Stomach (tissue), 8 donors: ENCODE measurements at regions not wholly inside any gene's neighbourhood (a gene's known extent, or its start where the extent isn't known, plus 50 kb on each side); places are given as distances from the start of the nearest gene placed in this dataset.

Experiments
- DNase-seq, 2 donors: peaks; one replicate each; pipeline versions ENCODE4 v3.0.0 to v3.0.0-alpha.2; 2013 to 2019
- H3K27ac ChIP-seq, 5 donors: fragments of 200-600 bp in 4 of 5; sonication (generic) in 4 of 5; one replicate each; pipeline ENCODE4 v1.5.1; 2013 to 2019; ENCODE audit warnings: mild to moderate bottlenecking in 1 of 5, moderate library complexity in 1 of 5
- H3K27me3 ChIP-seq, 3 donors: fragments of 200-600 bp; sonication (generic); one replicate each; pipeline ENCODE4 v1.5.1; 2017 to 2019; ENCODE audit warnings: mixed run types in 1 of 3
- H3K36me3 ChIP-seq, 4 donors: fragments of 200-600 bp; sonication (generic); 1 replicate in 3 of 4; 2 replicates in 1 of 4; pipeline ENCODE4 v1.5.1; 2016 to 2019
- H3K4me1 ChIP-seq, 4 donors: fragments of 200-600 bp; sonication (generic); one replicate each; pipeline ENCODE4 v1.5.1; 2016 to 2019
- H3K4me3 ChIP-seq, 4 donors: fragments of 200-600 bp; sonication (generic) in 3 of 4; one replicate each; pipeline ENCODE4 v1.5.1; 2016 to 2019; ENCODE audit warnings: mild to moderate bottlenecking in 1 of 4
- H3K9me3 ChIP-seq, 4 donors: fragments of 200-600 bp; sonication (generic); one replicate each; pipeline ENCODE4 v1.5.1; 2016 to 2019
- CTCF ChIP-seq, 7 experiments: fragments of 450-650 bp in 4 of 7; fragments of 200-600 bp in 3 of 7; sonication (generic) in 3 of 7; IDR thresholded peaks; one replicate each; pipeline ENCODE4 v1.5.1; 2016 to 2019; ENCODE audit warnings: antibody characterized with exemption in 7 of 7, control low read depth in 2 of 7, mild to moderate bottlenecking in 1 of 7
- EP300 ChIP-seq: sonication (generic); formaldehyde crosslinking; IDR thresholded peaks from one replicate; pipeline ENCODE4 v1.6.1; 2017; ENCODE audit warnings: antibody characterized with exemption
- POLR2A ChIP-seq, 4 donors: fragments of 450-650 bp; IDR thresholded peaks; one replicate each; pipeline ENCODE4 v1.6.1; 2016; ENCODE audit warnings: antibody characterized with exemption in 4 of 4, control low read depth in 2 of 4, mild to moderate bottlenecking in 1 of 4, moderate library complexity in 1 of 4
- POLR2AphosphoS5 ChIP-seq, 3 donors: sonication (generic); formaldehyde crosslinking; IDR thresholded peaks; one replicate each; pipeline ENCODE4 v1.6.1; 2016; ENCODE audit warnings: antibody characterized with exemption in 3 of 3
- WGBS, 5 donors: extraction: QIAGEN DNeasy Blood & Tissue Kit in 3 of 5; methylation state at CpG; one replicate each; pipeline versions ENCODE4 v1.1.5 to v1.1.7; 2013 to 2018; 5-methylcytosine and 5-hydroxymethylcytosine counted together
- intact Hi-C: fragments of 100-400 bp; cut with DNase I; formaldehyde crosslinking; loops from one replicate; pipeline ENCODE4 v1.15.1; 2023; ENCODE audit warnings: low total_unique reads
- donor health status: healthy with polysubstance abuse.
- donor health status: Bipolar disorder and iron deficiency.
- donor health status: healthy.

GRCh38 chr10:18955061-18955460 is 93.5 kb upstream of the MALRD1 start:
- H3K27ac ChIP-seq, result no peak overlapping the region
- TF ChIP-seq POLR2AphosphoS5 (IDR thresholded peaks at IDR 0.05) (no peak), EP300 (no peak), CTCF (IDR thresholded peaks at IDR 0.05) (no peak), POLR2A (IDR thresholded peaks at IDR 0.05) (no peak)
- no peaks in the 10 kb centered on the region for H3K4me1 ChIP-seq
- H3K9me3 ChIP-seq, result peaks cover 0 to 20% (median 7%) of the 10 kb centered on the region in 4 donors
- no peaks in the 10 kb centered on the region for H3K27me3 ChIP-seq
- intact Hi-C loops, result no loop called here
- H3K36me3 ChIP-seq, result no peaks in the 10 kb centered on the region
- DNase-seq, result no peak
- no peak overlapping the region for H3K4me3 ChIP-seq
- 33 to 52% (median 43%) methylated on average over 1 of the region's 1 CpG for WGBS, 5 donors

- Histone ChIP-seq H3K27me3 (no peaks in the 10 kb centered on the region), H3K9me3 (peaks cover 0 to 20% (median 7%) of the 10 kb centered on the region in 4 donors), H3K36me3 (no peaks in the 10 kb centered on the region), H3K27ac (no peak overlapping the region), H3K4me3 (no peak overlapping the region), H3K4me1 (no peaks in the 10 kb centered on the region)
- no peak for TF ChIP-seq POLR2A (IDR thresholded peaks at IDR 0.05)
- no peak for DNase-seq
- WGBS, 5 donors, result 83 to 96% (median 86%) methylated on average over 4 to 10 of the region's 10 CpGs
- intact Hi-C loops, result no loop called here
Observed at GRCh38 chr10:18959369-18959768, 89.2 kb upstream of the MALRD1 start.

GRCh38 chr10:18960466-18961079 is 88.0 kb upstream of the MALRD1 start:
- Histone ChIP-seq H3K4me1 (no peaks in the 10 kb centered on the region), H3K27me3 (no peaks in the 10 kb centered on the region), H3K9me3 (peaks cover 0 to 20% (median 7%) of the 10 kb centered on the region in 4 donors), H3K27ac (no peak overlapping the region), H3K4me3 (no peak overlapping the region), H3K36me3 (no peaks in the 10 kb centered on the region)
- TF ChIP-seq CTCF (IDR thresholded peaks at IDR 0.05), result no peak
- TF ChIP-seq EP300, result no peak
- TF ChIP-seq POLR2AphosphoS5 (IDR thresholded peaks at IDR 0.05), result no peak
- no peak for TF ChIP-seq POLR2A (IDR thresholded peaks at IDR 0.05)
- no peak for DNase-seq
- WGBS, 5 donors, result 80 to 90% (median 88%) methylated on average over 11 of the region's 11 CpGs
- intact Hi-C loops, result no loop called here

- no peak overlapping the region for H3K27ac ChIP-seq
- intact Hi-C loops, result no loop called here
- no peaks in the 10 kb centered on the region for H3K4me1 ChIP-seq
- no peaks in the 10 kb centered on the region for H3K27me3 ChIP-seq
- TF ChIP-seq EP300, result no peak
- no peak for TF ChIP-seq POLR2A (IDR thresholded peaks at IDR 0.05)
- TF ChIP-seq CTCF (IDR thresholded peaks at IDR 0.05), result no peak
- TF ChIP-seq POLR2AphosphoS5 (IDR thresholded peaks at IDR 0.05), result no peak
- no peak for DNase-seq
- H3K9me3 ChIP-seq, result peaks cover 0 to 25% (median 0%) of the 10 kb centered on the region in 4 donors
- H3K4me3 ChIP-seq, result no peak overlapping the region
- H3K36me3 ChIP-seq, result no peaks in the 10 kb centered on the region
- 30 to 59% (median 45%) methylated on average over 1 of the region's 1 CpG for WGBS, 5 donors
Observed at GRCh38 chr10:18968159-18968558, 80.4 kb upstream of the MALRD1 start.

GRCh38 chr10:18976696-18977251 is 71.8 kb upstream of the MALRD1 start:
- Histone ChIP-seq H3K4me1 (no peaks in the 10 kb centered on the region), H3K27ac (no peak overlapping the region), H3K4me3 (no peak overlapping the region), H3K36me3 (no peaks in the 10 kb centered on the region), H3K9me3 (peaks cover 0 to 11% (median 3%) of the 10 kb centered on the region in 4 donors), H3K27me3 (no peaks in the 10 kb centered on the region)
- intact Hi-C loops, result no loop called here
- DNase-seq, result no peak
- WGBS, 5 donors, result 41 to 58% (median 53%) methylated on average over 4 of the region's 4 CpGs
- TF ChIP-seq POLR2AphosphoS5 (IDR thresholded peaks at IDR 0.05), result no peak
- no peak for TF ChIP-seq CTCF (IDR thresholded peaks at IDR 0.05)
- no peak for TF ChIP-seq POLR2A (IDR thresholded peaks at IDR 0.05)
- no peak for TF ChIP-seq EP300
